ENCODE measurements at regions not wholly inside any gene's neighbourhood (a gene's known extent, or its start where the extent isn't known, plus 50 kb on each side); places are given as distances from the start of the nearest gene placed in this dataset.

GRCh38 chr13:103884101-103884723 lies 818.0 kb upstream of the SLC10A2 start:
- TF ChIP-seq CTCF (IDR thresholded peaks at IDR 0.05): no peak
- TF ChIP-seq POLR2A (IDR thresholded peaks at IDR 0.05): no peak
